Activated CD4-positive, alpha-beta memory T cell treated with anti-CD3 and anti-CD28 coated beads, Interleukin-2, amount 10 ng/mL, durations not matched to agents 7 days and 5 days (primary cell): ENCODE measurements at regions not wholly inside any gene's neighbourhood (a gene's known extent, or its start where the extent isn't known, plus 50 kb on each side); places are given as distances from the start of the nearest gene placed in this dataset.

Experiments used
- CTCF ChIA-PET: fragments of 350-600 bp; sonication (Branson Sonifier 250); formaldehyde crosslinking; loops from one replicate; lab custom pipeline; 2021; ENCODE audit warnings: antibody characterized with exemption, inconsistent platforms; lab: Charles Lee
- POLR2A ChIA-PET: fragments of 350-600 bp; sonication (Branson Sonifier 250); formaldehyde crosslinking; loops from one replicate; lab custom pipeline; 2021; ENCODE audit warnings: antibody characterized with exemption; lab: Charles Lee
- DNase-seq: peaks from one replicate; pipeline ENCODE4 v3.0.0-alpha.2; 2020
- H3K27ac Mint-ChIP-seq: one replicate; pipeline ENCODE4 v1.8.0; 2021; ENCODE audit warnings: mild to moderate bottlenecking, mixed read lengths
- H3K27me3 Mint-ChIP-seq: one replicate; pipeline ENCODE4 v1.8.0; 2021; ENCODE audit warnings: mixed read lengths
- H3K36me3 Mint-ChIP-seq: one replicate; pipeline ENCODE4 v1.8.0; 2021; ENCODE audit warnings: low read depth, mixed read lengths
- H3K4me1 Mint-ChIP-seq: one replicate; pipeline ENCODE4 v1.8.0; 2021; ENCODE audit warnings: mixed read lengths
- H3K4me3 Mint-ChIP-seq: one replicate; pipeline ENCODE4 v1.8.0; 2021; ENCODE audit warnings: mild to moderate bottlenecking, mixed read lengths
- H3K9me3 Mint-ChIP-seq: one replicate; pipeline ENCODE4 v1.8.0; 2021; ENCODE audit warnings: mixed read lengths

GRCh38 chr20:39338469-39339376 is 376.6 kb downstream of the DHX35 start:
- POLR2A ChIA-PET = no interaction called here
- no peak overlapping the region for H3K27ac Mint-ChIP-seq
- DNase-seq = no peak

GRCh38 chr20:39333211-39333610 is 371.1 kb downstream of the DHX35 start:
- ChIA-PET POLR2A (no interaction called here), CTCF (no interaction called here)
- Mint-ChIP-seq H3K27ac (no peak overlapping the region), H3K27me3 (no peaks in the 10 kb centered on the region), H3K36me3 (no peaks in the 10 kb centered on the region), H3K9me3 (no peaks in the 10 kb centered on the region), H3K4me1 (no peaks in the 10 kb centered on the region), H3K4me3 (no peak overlapping the region)
- no peak for DNase-seq

More at GRCh38 chr20:39338469-39339376, 376.6 kb downstream of the DHX35 start:
- Mint-ChIP-seq H3K9me3 (no peaks in the 10 kb centered on the region), H3K4me3 (no peak overlapping the region), H3K36me3 (no peaks in the 10 kb centered on the region), H3K4me1 (no peaks in the 10 kb centered on the region), H3K27me3 (no peaks in the 10 kb centered on the region)
- CTCF ChIA-PET = no interaction called here

- POLR2A ChIA-PET = no interaction called here
- Mint-ChIP-seq H3K27me3 (no peaks in the 10 kb centered on the region), H3K36me3 (no peaks in the 10 kb centered on the region), H3K4me1 (no peaks in the 10 kb centered on the region), H3K27ac (no peak overlapping the region), H3K4me3 (no peak overlapping the region), H3K9me3 (no peaks in the 10 kb centered on the region)
- CTCF ChIA-PET = no interaction called here
- no peak for DNase-seq
Observed at GRCh38 chr20:39328347-39328746, 366.2 kb downstream of the DHX35 start.

GRCh38 chr20:39326050-39326449 is 363.9 kb downstream of the DHX35 start:
- Mint-ChIP-seq H3K36me3 (no peaks in the 10 kb centered on the region), H3K27ac (no peak overlapping the region), H3K4me1 (no peaks in the 10 kb centered on the region), H3K4me3 (no peak overlapping the region), H3K27me3 (no peaks in the 10 kb centered on the region), H3K9me3 (no peaks in the 10 kb centered on the region)
- ChIA-PET POLR2A (no interaction called here), CTCF (no interaction called here)
- no peak for DNase-seq

GRCh38 chr20:39318911-39319310 is 356.8 kb downstream of the DHX35 start:
- no peak overlapping the region for H3K4me3 Mint-ChIP-seq
- no peak overlapping the region for H3K27ac Mint-ChIP-seq
- ChIA-PET CTCF (no interaction called here), POLR2A (no interaction called here)
- no peaks in the 10 kb centered on the region for H3K9me3 Mint-ChIP-seq
- H3K4me1 Mint-ChIP-seq = no peaks in the 10 kb centered on the region
- peaks cover 2% of the 10 kb centered on the region for H3K27me3 Mint-ChIP-seq
- no peaks in the 10 kb centered on the region for H3K36me3 Mint-ChIP-seq
- DNase-seq = no peak

- H3K4me1 Mint-ChIP-seq = no peaks in the 10 kb centered on the region
- no peak overlapping the region for H3K4me3 Mint-ChIP-seq
- H3K9me3 Mint-ChIP-seq = no peaks in the 10 kb centered on the region
- DNase-seq = no peak
- ChIA-PET CTCF (no interaction called here), POLR2A (no interaction called here)
- no peaks in the 10 kb centered on the region for H3K36me3 Mint-ChIP-seq
- H3K27ac Mint-ChIP-seq = no peak overlapping the region
- H3K27me3 Mint-ChIP-seq = peaks cover 6% of the 10 kb centered on the region
Observed at GRCh38 chr20:39312676-39313075, 350.5 kb downstream of the DHX35 start.

- CTCF ChIA-PET = no interaction called here
- Mint-ChIP-seq H3K9me3 (no peaks in the 10 kb centered on the region), H3K36me3 (no peaks in the 10 kb centered on the region), H3K4me3 (no peak overlapping the region), H3K27me3 (peaks cover 6% of the 10 kb centered on the region), H3K4me1 (no peaks in the 10 kb centered on the region), H3K27ac (no peak overlapping the region)
- DNase-seq = no peak
- POLR2A ChIA-PET = no interaction called here
Observed at GRCh38 chr20:39311851-39312506, 349.8 kb downstream of the DHX35 start.

GRCh38 chr20:39310363-39310995 is 348.3 kb downstream of the DHX35 start:
- POLR2A ChIA-PET = no interaction called here
- no peaks in the 10 kb centered on the region for H3K36me3 Mint-ChIP-seq

GRCh38 chr20:39309458-39309857 is 347.3 kb downstream of the DHX35 start:
- Mint-ChIP-seq H3K36me3 (no peaks in the 10 kb centered on the region), H3K27ac (no peak overlapping the region), H3K4me3 (no peak overlapping the region), H3K9me3 (no peaks in the 10 kb centered on the region), H3K4me1 (no peaks in the 10 kb centered on the region), H3K27me3 (peaks cover 4% of the 10 kb centered on the region)
- POLR2A ChIA-PET = no interaction called here
- CTCF ChIA-PET = no interaction called here
- DNase-seq = no peak

More at GRCh38 chr20:39310363-39310995, 348.3 kb downstream of the DHX35 start:
- no peak overlapping the region for H3K4me3 Mint-ChIP-seq
- CTCF ChIA-PET = no interaction called here
- no peaks in the 10 kb centered on the region for H3K4me1 Mint-ChIP-seq
- no peak overlapping the region for H3K27ac Mint-ChIP-seq
- no peaks in the 10 kb centered on the region for H3K9me3 Mint-ChIP-seq
- DNase-seq = no peak
- peaks cover 4% of the 10 kb centered on the region for H3K27me3 Mint-ChIP-seq

- Mint-ChIP-seq H3K36me3 (no peaks in the 10 kb centered on the region), H3K27me3 (no peaks in the 10 kb centered on the region), H3K4me3 (no peak overlapping the region), H3K4me1 (no peaks in the 10 kb centered on the region), H3K27ac (no peak overlapping the region), H3K9me3 (no peaks in the 10 kb centered on the region)
- CTCF ChIA-PET = no interaction called here
- POLR2A ChIA-PET = no interaction called here
- DNase-seq = no peak
Observed at GRCh38 chr20:39302312-39302711, 340.2 kb downstream of the DHX35 start.

- Mint-ChIP-seq H3K4me1 (no peaks in the 10 kb centered on the region), H3K27ac (no peak overlapping the region), H3K27me3 (no peaks in the 10 kb centered on the region), H3K9me3 (no peaks in the 10 kb centered on the region), H3K4me3 (no peak overlapping the region), H3K36me3 (no peaks in the 10 kb centered on the region)
- no peak for DNase-seq
- ChIA-PET CTCF (no interaction called here), POLR2A (no interaction called here)
Observed at GRCh38 chr20:39299783-39300182, 337.6 kb downstream of the DHX35 start.

GRCh38 chr20:39298571-39299506 is 336.7 kb downstream of the DHX35 start:
- CTCF ChIA-PET = no interaction called here
- H3K27ac Mint-ChIP-seq = no peak overlapping the region
- H3K9me3 Mint-ChIP-seq = no peaks in the 10 kb centered on the region
- DNase-seq = no peak
- no peaks in the 10 kb centered on the region for H3K27me3 Mint-ChIP-seq
- H3K4me1 Mint-ChIP-seq = no peaks in the 10 kb centered on the region
- no peak overlapping the region for H3K4me3 Mint-ChIP-seq
- POLR2A ChIA-PET = no interaction called here
- H3K36me3 Mint-ChIP-seq = no peaks in the 10 kb centered on the region
